ENCODE measurements at regions not wholly inside any gene's neighbourhood (a gene's known extent, or its start where the extent isn't known, plus 50 kb on each side); places are given as distances from the start of the nearest gene placed in this dataset.

- no peak overlapping the region for H3K4me2 ChIP-seq (ENCODE audit: low read length, poor library complexity, severe bottlenecking)
- H3K23ac ChIP-seq (ENCODE audit: low read length in 2 of 2): no peak overlapping the region
- WGBS: 83% methylated on average over 10 of the region's 11 CpGs
Observed at GRCh38 chr20:58011947-58012610, 216.4 kb downstream of the ANKRD60 start.

GRCh38 chr20:58011106-58011946, 217.1 kb downstream of the ANKRD60 start:
- DNase-seq: no peak
- H3K14ac ChIP-seq (ENCODE audit: low read length in 2 of 2): no peak overlapping the region
- no peak overlapping the region for H2AFZ ChIP-seq (ENCODE audit: low read depth, low read length)
- H3K18ac ChIP-seq (ENCODE audit: low read depth in 1 of 2, low read length in 2 of 2): no peak overlapping the region
- H3K4me3 ChIP-seq (ENCODE audit: insufficient read depth in 1 of 2, low read depth in 1 of 2, low read length in 2 of 2): no peak overlapping the region
- no peaks in the 10 kb centered on the region for H3K79me1 ChIP-seq (replicated peaks; ENCODE audit: low read length, poor library complexity, severe bottlenecking)
- H3K27ac ChIP-seq (ENCODE audit: low read length, poor library complexity, severe bottlenecking): no peak overlapping the region
- no peak overlapping the region for H3K9ac ChIP-seq (ENCODE audit: low read length)
- H3K9me3 ChIP-seq (ENCODE audit: control insufficient read depth, low read length): no peaks in the 10 kb centered on the region
- no peak overlapping the region for H4K8ac ChIP-seq (ENCODE audit: low read length)
- no peak overlapping the region for H2BK5ac ChIP-seq (ENCODE audit: low read depth, low read length, poor library complexity, severe bottlenecking)
- H4K91ac ChIP-seq (ENCODE audit: low read length): no peak overlapping the region
- WGBS: 75% methylated on average over 14 of the region's 14 CpGs
- H3K4me2 ChIP-seq (ENCODE audit: low read length, poor library complexity, severe bottlenecking): no peak overlapping the region
- H3K4me1 ChIP-seq (ENCODE audit: control insufficient read depth, insufficient read depth, low read depth, low read length): no peaks in the 10 kb centered on the region
- H3K27me3 ChIP-seq (ENCODE audit: control insufficient read depth in 1 of 2, insufficient read depth in 1 of 2, low read length in 2 of 2): peaks cover 0 to 70% of the 10 kb centered on the region in 2 experiments
- H3K23ac ChIP-seq (ENCODE audit: low read length in 2 of 2): no peak overlapping the region
- no peak overlapping the region for H2BK120ac ChIP-seq (ENCODE audit: low read depth, low read length)
- no peak overlapping the region for H2BK15ac ChIP-seq (ENCODE audit: low read depth, poor library complexity, severe bottlenecking)
- H3K4ac ChIP-seq (ENCODE audit: low read depth in 1 of 2, low read length in 2 of 2): no peak overlapping the region
- H2BK12ac ChIP-seq (ENCODE audit: low read length in 2 of 2): no peak overlapping the region
- H3K36me3 ChIP-seq (ENCODE audit: control insufficient read depth in 1 of 2, insufficient read depth in 2 of 2, low read depth in 1 of 2, low read length in 2 of 2): no peaks in the 10 kb centered on the region
- H2AK5ac ChIP-seq (ENCODE audit: low read length, severe bottlenecking): no peak overlapping the region

More at GRCh38 chr20:58011947-58012610, 216.4 kb downstream of the ANKRD60 start:
- Histone ChIP-seq H2BK15ac (ENCODE audit: low read depth, poor library complexity, severe bottlenecking) (no peak overlapping the region), H3K18ac (ENCODE audit: low read depth in 1 of 2, low read length in 2 of 2) (no peak overlapping the region), H3K9me3 (ENCODE audit: control insufficient read depth, low read length) (no peaks in the 10 kb centered on the region), H4K91ac (ENCODE audit: low read length) (no peak overlapping the region), H3K36me3 (ENCODE audit: control insufficient read depth in 1 of 2, insufficient read depth in 2 of 2, low read depth in 1 of 2, low read length in 2 of 2) (no peaks in the 10 kb centered on the region), H3K27ac (ENCODE audit: low read length, poor library complexity, severe bottlenecking) (no peak overlapping the region), H3K4ac (ENCODE audit: low read depth in 1 of 2, low read length in 2 of 2) (no peak overlapping the region), H3K14ac (ENCODE audit: low read length in 2 of 2) (no peak overlapping the region), H3K79me1 (replicated peaks; ENCODE audit: low read length, poor library complexity, severe bottlenecking) (no peaks in the 10 kb centered on the region), H3K27me3 (ENCODE audit: control insufficient read depth in 1 of 2, insufficient read depth in 1 of 2, low read length in 2 of 2) (peaks cover 0 to 62% of the 10 kb centered on the region in 2 experiments), H2AFZ (ENCODE audit: low read depth, low read length) (no peak overlapping the region), H4K8ac (ENCODE audit: low read length) (no peak overlapping the region), H3K4me3 (ENCODE audit: insufficient read depth in 1 of 2, low read depth in 1 of 2, low read length in 2 of 2) (no peak overlapping the region), H2BK120ac (ENCODE audit: low read depth, low read length) (no peak overlapping the region), H3K4me1 (ENCODE audit: control insufficient read depth, insufficient read depth, low read depth, low read length) (no peaks in the 10 kb centered on the region), H2BK5ac (ENCODE audit: low read depth, low read length, poor library complexity, severe bottlenecking) (no peak overlapping the region), H2AK5ac (ENCODE audit: low read length, severe bottlenecking) (no peak overlapping the region), H2BK12ac (ENCODE audit: low read length in 2 of 2) (no peak overlapping the region), H3K9ac (ENCODE audit: low read length) (no peak overlapping the region)
- no peak for DNase-seq

GRCh38 chr20:58010666-58011065, 217.8 kb downstream of the ANKRD60 start:
- Histone ChIP-seq H3K79me1 (replicated peaks; ENCODE audit: low read length, poor library complexity, severe bottlenecking) (no peaks in the 10 kb centered on the region), H2AFZ (ENCODE audit: low read depth, low read length) (no peak overlapping the region), H3K9me3 (ENCODE audit: control insufficient read depth, low read length) (no peaks in the 10 kb centered on the region), H3K4ac (ENCODE audit: low read depth in 1 of 2, low read length in 2 of 2) (no peak overlapping the region), H3K27me3 (ENCODE audit: control insufficient read depth in 1 of 2, insufficient read depth in 1 of 2, low read length in 2 of 2) (peaks cover 0 to 76% of the 10 kb centered on the region in 2 experiments), H3K23ac (ENCODE audit: low read length in 2 of 2) (no peak overlapping the region), H3K9ac (ENCODE audit: low read length) (no peak overlapping the region), H3K4me1 (ENCODE audit: control insufficient read depth, insufficient read depth, low read depth, low read length) (no peaks in the 10 kb centered on the region), H3K4me3 (ENCODE audit: insufficient read depth in 1 of 2, low read depth in 1 of 2, low read length in 2 of 2) (no peak overlapping the region), H2BK120ac (ENCODE audit: low read depth, low read length) (no peak overlapping the region), H2BK12ac (ENCODE audit: low read length in 2 of 2) (no peak overlapping the region), H3K14ac (ENCODE audit: low read length in 2 of 2) (no peak overlapping the region), H2BK15ac (ENCODE audit: low read depth, poor library complexity, severe bottlenecking) (no peak overlapping the region), H2AK5ac (ENCODE audit: low read length, severe bottlenecking) (no peak overlapping the region), H3K4me2 (ENCODE audit: low read length, poor library complexity, severe bottlenecking) (no peak overlapping the region), H2BK5ac (ENCODE audit: low read depth, low read length, poor library complexity, severe bottlenecking) (no peak overlapping the region), H3K36me3 (ENCODE audit: control insufficient read depth in 1 of 2, insufficient read depth in 2 of 2, low read depth in 1 of 2, low read length in 2 of 2) (no peaks in the 10 kb centered on the region), H3K18ac (ENCODE audit: low read depth in 1 of 2, low read length in 2 of 2) (no peak overlapping the region), H3K27ac (ENCODE audit: low read length, poor library complexity, severe bottlenecking) (no peak overlapping the region), H4K8ac (ENCODE audit: low read length) (no peak overlapping the region), H4K91ac (ENCODE audit: low read length) (no peak overlapping the region)
- no peak for DNase-seq
- WGBS: 83% methylated on average over 13 of the region's 13 CpGs

GRCh38 chr20:58010186-58010585, 218.3 kb downstream of the ANKRD60 start:
- H3K14ac ChIP-seq (ENCODE audit: low read length in 2 of 2): no peak overlapping the region
- no peak overlapping the region for H4K8ac ChIP-seq (ENCODE audit: low read length)
- no peak overlapping the region for H2AFZ ChIP-seq (ENCODE audit: low read depth, low read length)

More at GRCh38 chr20:58010186-58010585, 218.3 kb downstream of the ANKRD60 start:
- WGBS: 82% methylated on average over 7 of the region's 7 CpGs
- H2BK15ac ChIP-seq (ENCODE audit: low read depth, poor library complexity, severe bottlenecking): no peak overlapping the region
- no peak overlapping the region for H2BK12ac ChIP-seq (ENCODE audit: low read length in 2 of 2)
- no peak overlapping the region for H3K4ac ChIP-seq (ENCODE audit: low read depth in 1 of 2, low read length in 2 of 2)
- H4K91ac ChIP-seq (ENCODE audit: low read length): no peak overlapping the region
- no peak overlapping the region for H3K27ac ChIP-seq (ENCODE audit: low read length, poor library complexity, severe bottlenecking)
- DNase-seq: no peak
- H3K4me1 ChIP-seq (ENCODE audit: control insufficient read depth, insufficient read depth, low read depth, low read length): no peaks in the 10 kb centered on the region
- H3K23ac ChIP-seq (ENCODE audit: low read length in 2 of 2): no peak overlapping the region
- H3K9ac ChIP-seq (ENCODE audit: low read length): no peak overlapping the region
- H3K4me3 ChIP-seq (ENCODE audit: insufficient read depth in 1 of 2, low read depth in 1 of 2, low read length in 2 of 2): no peak overlapping the region
- no peaks in the 10 kb centered on the region for H3K79me1 ChIP-seq (replicated peaks; ENCODE audit: low read length, poor library complexity, severe bottlenecking)
- no peak overlapping the region for H2BK120ac ChIP-seq (ENCODE audit: low read depth, low read length)
- no peaks in the 10 kb centered on the region for H3K9me3 ChIP-seq (ENCODE audit: control insufficient read depth, low read length)
- H2AK5ac ChIP-seq (ENCODE audit: low read length, severe bottlenecking): no peak overlapping the region
- H2BK5ac ChIP-seq (ENCODE audit: low read depth, low read length, poor library complexity, severe bottlenecking): no peak overlapping the region
- H3K27me3 ChIP-seq (ENCODE audit: control insufficient read depth in 1 of 2, insufficient read depth in 1 of 2, low read length in 2 of 2): peaks cover 0 to 78% of the 10 kb centered on the region in 2 experiments
- H3K18ac ChIP-seq (ENCODE audit: low read depth in 1 of 2, low read length in 2 of 2): no peak overlapping the region
- no peak overlapping the region for H3K4me2 ChIP-seq (ENCODE audit: low read length, poor library complexity, severe bottlenecking)
- H3K36me3 ChIP-seq (ENCODE audit: control insufficient read depth in 1 of 2, insufficient read depth in 2 of 2, low read depth in 1 of 2, low read length in 2 of 2): no peaks in the 10 kb centered on the region
